GM12878 (cell line): ENCODE measurements at regions not wholly inside any gene's neighbourhood (a gene's known extent, or its start where the extent isn't known, plus 50 kb on each side); places are given as distances from the start of the nearest gene placed in this dataset.

Source experiments
- ATAC-seq: fragments of 200-7000 bp; cut with Tn5 transposase; 3 replicates; pipeline ENCODE4 v1.9.1; 2020; ENCODE audit warnings: mild to moderate bottlenecking, moderate library complexity
- BruUV-seq: library from RNA; stranded (reverse); fragments of 400-500 nt; replicated peaks from 2 replicates; lab custom pipeline; 2021; lab: Mats Ljungman, UMichigan
- CTCF ChIA-PET: fragments of 300-600 bp; sonication (Branson Sonifier 250); formaldehyde crosslinking; extraction: SDS; loops from one replicate; lab custom pipeline; 2021; ENCODE audit warnings: inconsistent platforms; lab: Yijun Ruan, JAX
- POLR2A ChIA-PET: fragments of 350-600 bp; formaldehyde crosslinking; extraction: SDS; loops from one replicate; lab custom pipeline; 2021; ENCODE audit warnings: inconsistent platforms; lab: Charles Lee
- RAD21 ChIA-PET: fragments of 300-600 bp; sonication (Branson Sonifier 250); formaldehyde crosslinking; loops from one replicate; lab custom pipeline; 2023; ENCODE audit warnings: antibody characterized with exemption; ENCODE audit not compliant: unreplicated experiment; lab: Charles Lee
- SMC1A ChIA-PET: fragments of 300-600 bp; sonication (Branson Sonifier 250); formaldehyde crosslinking; loops from one replicate; lab custom pipeline; 2023; ENCODE audit not compliant: unreplicated experiment, uncharacterized antibody; lab: Charles Lee
- DNase-seq: peaks from one replicate; pipeline ENCODE4 v3.0.0-alpha.2; 2011; ENCODE audit warnings: low read depth, low spot score
- FAIRE-seq: peaks from 3 replicates; lab custom pipeline; 2011; peaks lifted over from hg19 to GRCh38; lab: Jason Lieb, UNC
- H2AFZ ChIP-seq: 2 replicates; pipeline ENCODE4 v1.6.0; 2011; ENCODE audit warnings: low read depth, low read length, control low read depth; ENCODE audit not compliant: control insufficient read depth
- H3K27ac ChIP-seq: 2 replicates; pipeline ENCODE4 v1.5.1; 2011; ENCODE audit warnings: control low read depth; ENCODE audit not compliant: control insufficient read depth, insufficient read depth
- H3K27me3 ChIP-seq, 2 experiments: replicated peaks in 1 of 2; 2 replicates each; pipeline versions ENCODE4 v1.6.0 to v1.6.1; 2011; ENCODE audit warnings: low read length in 1 of 2; ENCODE audit not compliant: control insufficient read depth in 2 of 2, insufficient read depth in 2 of 2
- H3K36me3 ChIP-seq, 2 experiments: 2 replicates each; pipeline ENCODE4 v1.5.1; 2011; ENCODE audit warnings: low read length in 1 of 2; ENCODE audit not compliant: control insufficient read depth in 2 of 2, insufficient read depth in 2 of 2
- H3K4me1 ChIP-seq: 2 replicates; pipeline ENCODE4 v1.6.1; 2011; ENCODE audit warnings: mild to moderate bottlenecking, low read length, moderate library complexity, mixed read lengths; ENCODE audit not compliant: control insufficient read depth, insufficient read depth
- H3K4me2 ChIP-seq: 2 replicates; pipeline ENCODE4 v1.6.0; 2011; ENCODE audit warnings: control low read depth; ENCODE audit not compliant: control insufficient read depth, insufficient read depth
- H3K4me3 ChIP-seq: fragments of 200-600 bp; sonication (generic); 2 replicates; pipeline ENCODE4 v1.5.1; 2016
- H3K79me2 ChIP-seq: 2 replicates; pipeline ENCODE4 v1.6.0; 2011; ENCODE audit warnings: low read length; ENCODE audit not compliant: control insufficient read depth, insufficient read depth
- H3K9ac ChIP-seq: 2 replicates; pipeline ENCODE4 v1.8.0; 2011; ENCODE audit warnings: low read length, control low read depth, mixed read lengths; ENCODE audit not compliant: control insufficient read depth, insufficient read depth
- H3K9me3 ChIP-seq: replicated peaks from 3 replicates; pipeline ENCODE4 v1.5.1; 2011; ENCODE audit warnings: mild to moderate bottlenecking, low read length; ENCODE audit not compliant: control insufficient read depth, insufficient read depth
- H4K20me1 ChIP-seq: 2 replicates; pipeline ENCODE4 v1.6.0; 2011; ENCODE audit not compliant: control insufficient read depth, insufficient read depth
- BACH1 ChIP-seq: fragments of 450-650 bp; IDR thresholded peaks from 2 replicates; pipeline ENCODE4 v1.6.1; 2017; ENCODE audit warnings: mild to moderate bottlenecking, borderline replicate concordance
- ETV6 ChIP-seq, 2 experiments: fragments of 450-650 bp in 1 of 2; IDR thresholded peaks in 1 of 2; conservative IDR thresholded peaks in 1 of 2; 2 replicates each; pipeline ENCODE4 v1.6.1; 2014; ENCODE audit warnings: antibody characterized with exemption in 1 of 2, borderline replicate concordance in 1 of 2, low read depth in 1 of 2, mild to moderate bottlenecking in 1 of 2, moderate library complexity in 1 of 2
- GABPA ChIP-seq: IDR thresholded peaks from 2 replicates; pipeline ENCODE4 v1.6.1; 2014; ENCODE audit warnings: antibody characterized with exemption, low read depth, mild to moderate bottlenecking, inconsistent platforms
- HCFC1 ChIP-seq: fragments of 150-350 bp; IDR thresholded peaks from 2 replicates; pipeline ENCODE4 v1.6.1; 2014; ENCODE audit warnings: low read length
- JUNB ChIP-seq: IDR thresholded peaks from 2 replicates; pipeline ENCODE4 v1.6.1; 2016; ENCODE audit warnings: antibody characterized with exemption, mild to moderate bottlenecking
- MXI1 ChIP-seq: fragments of 150-350 bp; IDR thresholded peaks from 2 replicates; pipeline ENCODE4 v1.6.1; 2011; ENCODE audit warnings: low read depth, mild to moderate bottlenecking, inconsistent platforms, low read length, improper control_type of control experiment
- NR2C2 ChIP-seq: IDR thresholded peaks from 2 replicates; pipeline ENCODE4 v1.6.1; 2011; ENCODE audit warnings: borderline replicate concordance, low read depth; ENCODE audit not compliant: control insufficient read depth, insufficient read length
- PAX5 ChIP-seq: IDR thresholded peaks from 2 replicates; pipeline ENCODE4 v1.6.1; 2011; ENCODE audit warnings: low read depth, low read length, borderline replicate concordance
- POLR2AphosphoS5 ChIP-seq: IDR thresholded peaks from 2 replicates; pipeline ENCODE4 v1.6.1; 2011; ENCODE audit warnings: mild to moderate bottlenecking, low read length, inconsistent platforms
- RELB ChIP-seq: fragments of 450-650 bp; IDR thresholded peaks from 2 replicates; pipeline ENCODE4 v1.6.1; 2017; ENCODE audit warnings: low read depth, mild to moderate bottlenecking, moderate library complexity
- SIN3A ChIP-seq: IDR thresholded peaks from 2 replicates; pipeline ENCODE4 v1.6.1; 2012; ENCODE audit warnings: low read depth, low read length, improper control_type of control experiment
- SMC3 ChIP-seq: IDR thresholded peaks from 2 replicates; pipeline ENCODE4 v1.6.1; 2011; ENCODE audit warnings: low read length, improper control_type of control experiment, borderline replicate concordance
- SREBF1 ChIP-seq: IDR thresholded peaks from 2 replicates; pipeline ENCODE4 v1.6.1; 2012; ENCODE audit warnings: mild to moderate bottlenecking, low read length
- TBL1XR1 ChIP-seq: IDR thresholded peaks from 2 replicates; pipeline ENCODE4 v1.6.1; 2012; ENCODE audit warnings: low read depth, low read length, improper control_type of control experiment
- TCF12 ChIP-seq: IDR thresholded peaks from 2 replicates; pipeline ENCODE4 v1.6.1; 2011; ENCODE audit warnings: low read depth, mild to moderate bottlenecking, low read length
- ZSCAN29 ChIP-seq: fragments of 450-650 bp; IDR thresholded peaks from 2 replicates; pipeline ENCODE4 v1.6.1; 2017; ENCODE audit warnings: mild to moderate bottlenecking, moderate library complexity
- WGBS: methylation state at CpG from one replicate; pipeline ENCODE4 v1.1.6; 2016; ENCODE audit warnings: low lambda C conversion rate; ENCODE audit not compliant: insufficient replicate concordance, insufficient coverage; ENCODE audit errors: missing lambda C conversion rate; 5-methylcytosine and 5-hydroxymethylcytosine counted together
- in situ Hi-C: fragments of 300-500 bp; cut with MboI; formaldehyde crosslinking; loops from 9 replicates; pipeline ENCODE4 v1.14.3; 2018; ENCODE audit warnings: mixed read lengths
- intact Hi-C: fragments of 100-400 bp; cut with micrococcal nuclease; formaldehyde crosslinking; loops from one replicate; pipeline ENCODE4 v1.14.2; 2022; ENCODE audit not compliant: unreplicated experiment
- TF ChIP-seq, protein P1 (sequence below): IDR thresholded peaks from 2 replicates; pipeline ENCODE4 v1.6.1; 2012; ENCODE audit warnings: mild to moderate bottlenecking, low read depth, low read length

DNA sequence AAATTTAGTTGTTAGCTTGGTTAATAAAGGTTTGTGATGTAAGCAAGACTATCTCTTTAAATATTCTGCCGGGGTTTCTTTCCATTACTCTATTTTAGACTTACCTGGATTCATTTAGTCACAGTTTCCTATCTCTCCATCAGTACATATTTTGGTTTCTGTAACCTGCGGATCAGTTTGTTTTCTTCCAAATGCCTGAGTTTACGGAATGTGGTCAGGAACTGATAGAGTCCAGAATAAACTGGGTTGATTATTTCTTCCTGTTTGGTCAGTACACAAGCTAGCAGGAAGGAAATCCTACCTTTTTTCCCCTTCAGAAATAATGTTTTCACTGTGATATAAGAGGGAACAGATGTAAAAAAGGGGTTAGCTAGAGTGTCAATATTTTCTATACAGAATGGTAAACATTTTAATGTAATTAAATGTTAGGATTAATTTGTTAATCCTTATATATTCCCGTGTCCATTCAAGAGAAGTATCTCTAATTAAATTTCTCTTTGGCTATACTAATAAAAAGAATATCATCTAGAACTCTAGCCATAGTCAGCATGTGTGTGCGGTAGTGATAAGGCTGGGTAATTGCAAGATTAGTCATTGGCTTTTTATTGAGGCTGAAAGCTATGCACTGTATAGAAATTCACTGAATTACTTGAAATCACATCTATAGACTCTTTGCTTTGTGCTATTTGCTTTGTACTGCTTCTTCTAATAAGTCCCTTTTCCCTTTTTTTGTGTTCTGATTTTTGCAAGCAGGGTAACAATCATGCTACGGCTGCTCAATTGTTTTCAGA lies 144.7 kb upstream of the ADGRL4 start:
- Histone ChIP-seq H3K4me1 (no peaks in the 10 kb centered on the region), H3K27me3 (no peaks in the 10 kb centered on the region), H3K27ac (no peak overlapping the region), H3K79me2 (no peaks in the 10 kb centered on the region), H2AFZ (no peak overlapping the region), H3K4me3 (no peak overlapping the region), H3K36me3 (no peaks in the 10 kb centered on the region), H3K9me3 (no peaks in the 10 kb centered on the region), H4K20me1 (no peaks in the 10 kb centered on the region), H3K9ac (no peak overlapping the region), H3K4me2 (no peak overlapping the region)
- no peak for FAIRE-seq
- ChIA-PET CTCF (no interaction called here), SMC1A (no interaction called here), POLR2A (no interaction called here), RAD21 (no interaction called here)
- in situ Hi-C loops: no loop called here
- intact Hi-C loops: no loop called here
- no peak for DNase-seq
- BruUV-seq: no TSS peak
- TF ChIP-seq SMC3 (no peak), GABPA (no peak), TBL1XR1 (no peak), BACH1 (no peak), SREBF1 (no peak), TCF12 (no peak), JUNB (no peak), MXI1 (no peak), NR2C2 (no peak), ETV6 (conservative IDR thresholded peaks at IDR 0.05 in 1 of 2, IDR thresholded peaks at IDR 0.05 in 1 of 2; ENCODE audit: borderline replicate concordance in 1 of 2, low read depth in 1 of 2) (no peak), RELB (no peak), HCFC1 (no peak), ZSCAN29 (no peak), PAX5 (no peak), SIN3A (no peak), POLR2AphosphoS5 (no peak)
- TF ChIP-seq, protein P1, sequence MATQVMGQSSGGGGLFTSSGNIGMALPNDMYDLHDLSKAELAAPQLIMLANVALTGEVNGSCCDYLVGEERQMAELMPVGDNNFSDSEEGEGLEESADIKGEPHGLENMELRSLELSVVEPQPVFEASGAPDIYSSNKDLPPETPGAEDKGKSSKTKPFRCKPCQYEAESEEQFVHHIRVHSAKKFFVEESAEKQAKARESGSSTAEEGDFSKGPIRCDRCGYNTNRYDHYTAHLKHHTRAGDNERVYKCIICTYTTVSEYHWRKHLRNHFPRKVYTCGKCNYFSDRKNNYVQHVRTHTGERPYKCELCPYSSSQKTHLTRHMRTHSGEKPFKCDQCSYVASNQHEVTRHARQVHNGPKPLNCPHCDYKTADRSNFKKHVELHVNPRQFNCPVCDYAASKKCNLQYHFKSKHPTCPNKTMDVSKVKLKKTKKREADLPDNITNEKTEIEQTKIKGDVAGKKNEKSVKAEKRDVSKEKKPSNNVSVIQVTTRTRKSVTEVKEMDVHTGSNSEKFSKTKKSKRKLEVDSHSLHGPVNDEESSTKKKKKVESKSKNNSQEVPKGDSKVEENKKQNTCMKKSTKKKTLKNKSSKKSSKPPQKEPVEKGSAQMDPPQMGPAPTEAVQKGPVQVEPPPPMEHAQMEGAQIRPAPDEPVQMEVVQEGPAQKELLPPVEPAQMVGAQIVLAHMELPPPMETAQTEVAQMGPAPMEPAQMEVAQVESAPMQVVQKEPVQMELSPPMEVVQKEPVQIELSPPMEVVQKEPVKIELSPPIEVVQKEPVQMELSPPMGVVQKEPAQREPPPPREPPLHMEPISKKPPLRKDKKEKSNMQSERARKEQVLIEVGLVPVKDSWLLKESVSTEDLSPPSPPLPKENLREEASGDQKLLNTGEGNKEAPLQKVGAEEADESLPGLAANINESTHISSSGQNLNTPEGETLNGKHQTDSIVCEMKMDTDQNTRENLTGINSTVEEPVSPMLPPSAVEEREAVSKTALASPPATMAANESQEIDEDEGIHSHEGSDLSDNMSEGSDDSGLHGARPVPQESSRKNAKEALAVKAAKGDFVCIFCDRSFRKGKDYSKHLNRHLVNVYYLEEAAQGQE: no peak
- WGBS: 43% methylated on average over 6 of the region's 6 CpGs
- no peak for ATAC-seq
